ENCODE measurements at regions not wholly inside any gene's neighbourhood (a gene's known extent, or its start where the extent isn't known, plus 50 kb on each side); places are given as distances from the start of the nearest gene placed in this dataset.
"Not testable (repeated sequence)": the region's sequence is repeated elsewhere in the genome, so short reads cannot be mapped to it uniquely, and the experiment has no call there.

DNA sequence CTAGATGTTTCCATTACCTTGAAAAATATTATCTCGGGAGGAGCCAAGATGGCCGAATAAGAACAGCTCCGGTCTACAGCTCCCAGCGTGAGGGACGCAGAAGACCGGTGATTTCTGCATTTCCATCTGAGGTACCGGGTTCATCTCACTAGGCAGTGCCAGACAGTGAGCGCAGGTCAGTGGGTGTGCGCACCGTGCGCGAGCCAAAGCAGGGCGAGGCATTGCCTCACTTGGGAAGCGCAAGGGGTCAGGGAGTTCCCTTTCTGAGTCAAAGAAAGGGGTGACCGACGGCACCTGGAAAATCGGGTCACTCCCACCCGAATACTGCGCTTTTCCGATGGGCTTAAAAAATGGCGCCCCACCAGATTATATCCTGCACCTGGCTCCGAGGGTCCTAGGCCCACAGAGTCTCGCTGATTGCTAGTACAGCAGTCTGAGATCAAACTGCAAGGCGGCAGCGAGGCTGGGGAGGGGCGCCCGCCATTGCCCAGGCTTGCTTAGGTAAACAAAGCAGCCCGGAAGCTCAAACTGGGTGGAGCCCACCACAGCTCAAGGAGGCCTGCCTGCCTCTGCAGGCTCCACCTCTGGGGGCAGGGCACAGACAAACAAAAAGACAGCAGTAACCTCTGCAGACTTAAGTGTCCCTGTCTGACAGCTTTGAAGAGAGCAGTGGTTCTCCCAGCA lies 367.8 kb downstream of the NR2F1-AS1 start:
- not testable (repeated sequence) for DNase-seq

DNA sequence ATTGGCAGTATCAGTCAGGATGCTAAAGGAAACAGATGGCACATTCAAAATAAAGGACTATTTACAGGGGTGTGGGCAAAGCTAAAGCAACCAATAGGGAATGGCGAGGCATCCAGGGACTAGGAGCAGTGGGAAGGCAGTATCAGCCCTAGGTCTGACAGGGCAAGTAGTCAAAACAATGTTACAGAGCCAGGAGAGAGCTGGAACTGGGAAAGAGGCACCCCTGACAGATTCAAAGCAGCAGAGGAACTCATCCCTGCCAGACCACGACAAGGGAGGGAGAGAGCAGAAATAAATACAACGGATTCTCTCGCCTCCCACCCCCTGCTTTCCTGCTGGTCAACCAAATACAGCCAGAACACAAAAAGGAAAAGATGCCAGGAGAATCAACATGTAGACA lies 371.5 kb downstream of the NR2F1-AS1 start:
- DNase-seq, result no peak

DNA sequence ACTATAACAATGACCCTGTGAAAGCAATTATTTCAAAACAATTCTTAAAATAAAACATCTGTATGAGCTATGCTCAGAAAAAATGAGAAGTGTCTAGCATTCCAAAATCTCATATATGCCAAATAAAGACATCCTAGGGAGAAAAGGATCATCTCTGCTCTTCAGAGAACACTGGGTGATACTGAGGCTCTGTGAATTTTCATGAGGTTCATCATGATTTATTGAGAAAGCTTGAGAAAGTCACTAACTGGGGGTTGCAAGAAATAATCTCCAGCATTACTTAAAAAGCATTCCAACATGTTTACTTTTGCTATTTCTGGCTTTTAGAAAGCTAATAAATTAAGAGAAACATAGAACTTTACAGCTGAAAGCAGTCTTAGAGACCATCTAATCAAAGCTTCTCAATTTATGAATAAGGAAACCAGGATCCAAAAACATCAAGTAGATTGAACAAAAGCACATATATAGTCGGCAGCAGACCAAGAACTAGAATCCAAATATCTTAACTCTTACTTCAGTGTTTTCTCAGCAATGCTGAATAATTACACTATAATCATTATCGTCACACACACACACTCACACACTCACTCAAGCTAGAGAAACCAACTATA lies 372.8 kb downstream of the NR2F1-AS1 start:
- no peak for DNase-seq

DNA sequence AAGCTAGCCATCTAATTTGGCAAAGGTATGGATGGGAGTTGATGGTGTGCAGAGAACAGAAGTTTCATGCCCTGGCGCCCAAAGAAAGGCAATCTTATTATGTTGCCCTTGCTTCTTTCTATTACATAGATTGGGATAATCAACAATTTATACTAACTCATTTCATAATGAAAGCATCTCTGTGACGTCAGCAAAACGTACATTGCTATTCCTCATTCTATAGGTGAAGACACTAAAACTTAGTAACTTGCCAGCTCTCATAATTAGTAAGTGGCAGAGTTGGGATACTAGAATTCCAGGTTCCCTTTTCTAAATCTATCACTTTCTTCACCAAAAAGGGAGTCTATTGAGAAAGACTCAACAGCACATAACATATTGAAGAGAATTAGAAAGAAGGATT lies 374.8 kb downstream of the NR2F1-AS1 start:
- no peak for DNase-seq

DNA sequence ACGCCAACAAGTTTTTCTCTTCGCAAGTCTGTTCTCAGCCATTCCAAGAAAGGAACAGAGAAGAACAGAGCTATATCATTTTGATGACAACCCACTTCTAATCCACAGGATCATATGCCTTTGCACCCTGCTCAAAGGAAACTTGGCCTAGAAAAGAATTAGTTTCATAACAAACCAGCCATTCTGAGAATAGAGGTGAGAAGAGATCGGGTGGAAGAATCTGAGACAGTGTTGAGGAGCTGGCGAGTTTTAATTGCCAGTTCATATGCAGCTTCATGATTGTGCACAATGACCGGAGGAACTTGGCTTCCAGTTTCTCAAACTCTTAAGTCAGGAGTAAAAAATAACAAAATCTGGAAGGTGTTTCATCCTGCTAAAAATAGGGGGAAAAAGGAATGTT lies 380.0 kb downstream of the NR2F1-AS1 start:
- DNase-seq, result no peak

DNA sequence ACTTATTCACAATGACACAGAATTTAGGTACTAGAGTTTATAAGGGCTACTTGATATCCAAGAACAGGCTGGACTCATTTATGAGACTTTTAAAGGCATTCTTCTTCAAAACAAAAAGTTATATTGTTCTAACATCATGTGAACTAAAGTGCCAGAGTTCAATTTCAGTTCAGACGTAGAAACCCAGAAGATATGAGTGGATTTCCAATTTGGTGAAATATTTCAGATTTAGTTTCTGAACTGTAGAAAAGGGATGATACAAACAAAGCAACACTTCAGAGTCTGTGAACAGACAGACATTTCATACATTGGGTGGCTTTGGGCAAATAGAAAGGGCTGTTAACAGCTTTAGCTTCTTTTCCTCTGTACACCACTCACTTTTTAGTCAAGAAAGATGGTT lies 384.0 kb downstream of the NR2F1-AS1 start:
- no peak for DNase-seq

DNA sequence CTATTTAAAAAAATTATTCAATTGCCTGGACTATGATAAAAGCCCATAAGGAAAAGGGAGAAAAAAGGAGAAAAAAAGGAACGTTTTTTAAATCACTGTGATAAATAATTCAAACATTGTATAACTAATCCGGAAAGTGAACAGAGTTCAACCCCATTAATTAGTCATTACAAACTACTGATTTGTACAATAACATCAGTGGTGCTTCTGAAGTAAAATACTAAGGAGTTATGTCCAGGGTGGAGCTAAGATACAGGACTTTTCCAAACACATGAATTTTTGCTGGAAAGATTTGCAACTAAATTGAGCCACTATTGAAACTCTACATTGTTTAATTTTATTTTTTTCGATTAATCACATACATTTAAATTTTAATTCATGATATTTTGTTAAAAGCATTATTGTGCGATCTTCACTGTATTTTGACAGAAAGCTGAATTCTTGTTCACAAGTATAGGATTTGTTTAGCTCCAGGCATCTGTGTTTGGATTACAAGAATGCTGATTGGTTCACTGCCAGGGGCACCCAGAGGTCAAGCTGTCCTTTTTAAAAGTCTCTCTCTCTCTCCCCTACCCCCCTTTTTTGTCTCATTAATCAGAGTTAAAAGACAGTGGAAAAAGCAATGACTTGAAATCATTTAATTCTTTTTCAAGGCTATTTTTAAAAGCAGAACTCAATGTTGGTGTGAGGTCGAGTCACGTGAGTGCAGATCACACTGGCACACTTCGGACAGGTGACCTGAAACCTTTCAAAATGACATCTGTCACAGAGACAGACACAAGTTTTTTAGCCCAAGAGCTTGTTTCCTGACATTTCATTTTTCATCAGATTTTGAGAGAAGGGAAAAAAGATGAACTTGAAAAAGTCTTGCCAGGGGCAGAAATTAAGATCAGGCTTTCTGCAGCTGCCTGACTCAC lies 387.3 kb downstream of the NR2F1-AS1 start:
- DNase-seq, result no peak

DNA sequence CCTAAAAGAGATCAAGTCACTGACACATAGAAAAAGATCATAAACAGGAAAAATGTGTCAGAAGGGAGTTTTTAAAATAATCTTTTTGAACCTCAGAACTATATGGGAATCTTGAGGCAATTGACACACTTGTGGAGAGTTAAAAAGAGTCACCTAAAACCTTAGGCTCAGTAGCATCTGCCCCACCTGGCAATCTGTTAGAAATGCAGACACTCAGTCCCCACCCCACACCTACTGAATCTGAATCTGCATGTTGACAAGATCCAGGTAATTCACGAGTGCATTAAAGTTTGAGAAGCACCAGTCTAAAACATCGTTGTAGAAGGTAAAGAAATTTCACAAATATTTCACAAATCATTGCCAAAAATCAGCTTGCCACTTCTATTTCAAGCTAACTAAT lies 388.3 kb downstream of the NR2F1-AS1 start:
- DNase-seq, result no peak

DNA sequence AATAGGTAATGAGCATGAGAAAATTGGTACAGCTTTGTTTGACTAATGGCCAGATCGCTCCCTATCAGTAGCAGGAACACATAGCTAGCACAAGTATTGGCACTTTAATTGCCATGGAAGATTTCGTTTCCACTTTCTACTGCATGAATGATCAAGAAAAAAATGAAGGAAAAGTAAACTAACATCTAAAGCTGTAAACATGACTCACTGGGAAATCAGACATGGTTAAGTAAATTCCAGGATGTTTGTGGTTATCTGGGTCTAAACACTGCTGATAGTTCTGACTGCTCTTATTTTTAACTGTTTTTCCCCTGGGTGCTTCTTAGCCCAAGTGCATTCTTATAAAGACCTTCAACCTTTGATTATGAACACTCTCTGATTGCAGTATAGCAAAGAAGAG lies 388.9 kb downstream of the NR2F1-AS1 start:
- no peak for DNase-seq

DNA sequence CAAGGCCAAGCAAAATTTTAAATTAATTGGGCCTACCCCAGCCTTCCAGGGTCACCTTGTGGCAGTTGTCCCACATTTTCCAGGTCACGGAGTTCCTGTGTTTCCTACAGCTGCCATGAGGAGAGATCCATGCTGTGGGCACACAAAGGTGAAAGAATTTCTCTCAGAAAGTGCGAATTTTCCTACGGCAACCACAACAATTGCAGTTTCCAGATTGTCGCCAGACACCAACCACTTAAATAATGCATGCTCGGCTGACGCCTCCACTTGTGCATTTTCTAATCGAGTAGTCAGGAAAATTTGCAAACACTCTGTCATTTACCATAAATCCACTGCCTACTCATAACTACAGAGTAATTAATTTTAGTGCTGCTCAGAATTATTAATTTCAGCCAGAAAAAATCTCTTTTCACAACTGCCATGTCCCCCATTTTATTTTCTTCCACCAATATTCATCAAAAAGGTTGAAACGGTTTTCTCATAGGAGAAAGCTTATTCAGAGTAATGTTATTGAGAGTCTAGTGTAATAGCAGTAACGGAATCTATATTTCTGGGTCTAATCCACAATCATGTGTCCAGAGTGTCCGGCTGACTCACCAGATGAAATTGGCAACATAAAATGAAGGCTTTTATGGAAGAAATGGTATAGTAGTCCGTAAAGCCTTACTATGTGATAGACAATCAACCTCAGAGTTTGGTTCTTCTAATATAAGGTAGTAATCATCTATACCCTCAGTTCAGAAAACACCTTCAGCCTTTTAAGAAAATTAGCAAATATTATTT lies 389.8 kb downstream of the NR2F1-AS1 start:
- no peak for DNase-seq

DNA sequence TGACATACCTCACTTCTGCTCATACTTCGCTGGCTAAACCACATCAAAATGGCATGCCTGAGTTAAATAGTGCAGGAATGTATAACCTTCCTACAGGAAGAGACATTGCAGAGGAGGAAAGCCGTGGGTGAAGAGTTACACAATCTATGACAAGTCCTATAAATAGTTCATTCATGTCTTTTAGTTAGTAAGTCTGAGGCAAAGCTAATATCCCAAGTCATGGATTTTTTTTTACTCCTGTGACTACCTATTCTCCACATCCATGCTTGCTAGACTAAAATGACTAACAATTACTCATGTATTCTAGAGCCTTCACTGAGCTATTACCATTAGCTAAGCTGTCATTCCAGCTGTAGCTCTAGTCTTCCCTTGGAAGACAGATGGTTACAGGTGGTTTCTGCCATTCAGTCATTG lies 391.3 kb downstream of the NR2F1-AS1 start:
- no peak for DNase-seq

DNA sequence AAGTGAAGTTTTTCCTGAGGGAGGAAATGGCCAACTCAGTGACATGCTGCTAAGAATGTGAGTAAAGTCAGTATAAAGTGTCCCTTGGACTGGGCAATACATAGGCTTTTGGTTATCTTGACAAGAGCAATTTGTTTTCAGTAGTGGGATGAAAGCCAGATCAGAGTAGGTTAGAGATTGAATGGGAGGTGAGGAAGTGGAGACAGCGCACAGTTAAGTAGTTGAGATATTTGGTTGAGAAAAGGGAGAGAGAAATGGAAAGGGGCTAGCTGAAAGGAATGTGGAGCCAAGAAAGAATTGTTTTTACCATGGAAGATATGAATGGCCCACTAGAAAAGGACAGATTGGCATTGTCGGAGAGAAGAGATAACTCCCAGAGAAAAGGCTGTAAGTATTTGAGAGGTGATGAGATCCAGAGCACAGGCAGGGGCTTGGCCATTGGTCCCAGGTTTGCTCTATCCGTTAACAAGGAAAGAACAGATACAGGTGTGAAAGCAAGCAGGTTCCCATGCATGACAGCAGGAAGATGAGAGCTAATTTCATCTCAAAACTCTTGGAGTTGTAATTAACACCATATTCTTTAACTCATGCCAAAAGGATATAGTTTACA lies 392.0 kb downstream of the NR2F1-AS1 start:
- DNase-seq, result no peak

DNA sequence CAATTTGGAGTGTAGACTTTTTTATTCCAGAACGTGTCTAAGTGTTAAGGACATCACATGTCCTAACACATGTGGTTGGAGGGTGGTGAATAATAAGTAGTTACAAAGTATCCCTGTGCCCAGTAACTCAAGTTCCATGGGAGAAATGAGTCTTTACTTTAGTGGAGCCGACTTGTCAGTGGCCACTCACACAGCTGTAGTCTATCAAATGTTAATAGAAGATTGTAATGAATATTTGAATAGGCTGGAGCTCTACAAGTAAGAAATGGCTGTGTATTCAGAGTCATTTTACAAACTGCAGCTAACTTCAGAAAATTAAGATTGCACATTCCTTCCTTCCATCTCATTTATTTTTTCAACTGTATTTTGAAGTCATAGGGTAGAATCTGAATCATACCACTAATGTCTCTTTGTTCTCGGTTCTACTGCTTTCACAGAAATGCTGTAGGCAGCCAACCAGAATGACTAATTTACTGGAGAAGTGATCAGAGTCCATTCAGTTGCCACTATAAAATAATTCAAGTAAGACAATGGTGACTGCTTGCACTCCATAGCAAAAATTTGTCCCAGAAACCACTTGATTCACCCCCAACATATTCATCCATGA lies 394.8 kb downstream of the NR2F1-AS1 start:
- no peak for DNase-seq

DNA sequence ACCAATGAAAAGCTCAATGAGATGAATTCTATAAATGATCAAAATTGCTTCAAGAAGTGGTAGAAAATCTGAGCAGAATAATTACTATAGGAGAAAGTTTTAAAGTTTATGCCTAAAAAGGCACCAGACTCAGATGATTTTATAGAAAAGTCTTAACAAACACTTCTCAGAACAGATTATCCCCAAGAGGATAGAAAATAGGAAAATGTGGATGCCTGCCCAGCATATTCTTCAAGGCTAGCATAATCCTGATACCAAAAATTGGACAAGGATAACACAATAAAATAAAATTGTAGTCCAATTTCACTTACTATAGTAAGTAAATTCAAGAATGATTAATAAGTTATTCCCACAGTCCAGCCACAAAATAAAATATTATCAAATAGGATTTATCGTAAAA lies 397.0 kb downstream of the NR2F1-AS1 start:
- no peak for DNase-seq

DNA sequence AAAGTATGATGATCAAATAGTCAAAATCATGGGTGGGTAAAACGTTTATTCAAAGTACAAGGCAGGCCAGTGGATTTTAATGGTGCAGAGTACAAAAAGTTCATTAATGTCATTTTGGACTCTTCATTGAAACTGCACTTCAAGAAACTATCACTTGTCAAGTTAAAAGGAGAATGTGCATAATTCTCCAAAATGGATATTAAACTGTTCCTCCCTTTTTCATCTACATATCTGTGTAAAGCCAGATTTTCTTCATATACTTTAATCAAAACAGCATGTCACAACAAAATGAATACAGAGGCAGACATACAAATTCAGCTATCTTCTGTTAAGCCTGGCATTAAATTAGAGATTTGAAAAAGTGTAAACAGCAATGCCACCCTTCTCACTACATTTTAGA lies 401.6 kb downstream of the NR2F1-AS1 start:
- DNase-seq, result no peak

DNA sequence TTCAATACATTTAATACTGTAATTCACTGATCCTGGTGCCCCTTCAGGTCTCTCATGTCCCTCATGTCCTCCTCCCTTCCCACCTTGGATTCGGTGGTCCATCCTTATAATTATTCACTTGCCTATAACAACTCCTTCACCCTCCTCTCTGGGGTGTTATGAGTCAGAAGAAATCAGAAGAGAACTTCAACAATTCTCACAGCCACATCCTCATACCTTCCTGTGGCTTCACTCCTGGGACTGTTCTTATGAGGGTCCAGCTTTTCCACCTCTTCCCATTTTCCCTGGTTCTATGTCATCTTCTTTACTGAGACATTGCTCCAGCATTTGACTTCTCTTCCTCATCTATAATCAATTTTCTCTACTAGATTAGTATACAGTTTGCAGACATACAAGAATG lies 406.1 kb downstream of the NR2F1-AS1 start:
- no peak for DNase-seq

DNA sequence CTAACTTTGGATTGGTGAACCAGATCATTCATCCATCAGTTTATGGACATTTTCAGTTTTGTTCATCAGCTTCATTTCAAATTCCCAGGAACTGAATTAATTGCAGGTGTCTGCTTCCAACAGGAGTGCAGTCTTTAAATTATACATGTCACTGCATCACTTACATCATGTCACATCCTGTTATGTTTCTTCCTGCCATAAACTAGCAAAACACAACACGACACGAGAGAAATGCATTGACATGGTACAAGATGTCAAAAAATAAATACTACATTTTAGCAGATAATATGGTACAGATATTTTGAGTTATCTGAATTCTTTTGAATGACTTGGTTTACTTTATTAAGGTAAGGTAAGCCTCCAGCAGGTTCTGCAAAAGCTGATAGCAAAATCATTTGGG lies 415.5 kb downstream of the NR2F1-AS1 start:
- no peak for DNase-seq

DNA sequence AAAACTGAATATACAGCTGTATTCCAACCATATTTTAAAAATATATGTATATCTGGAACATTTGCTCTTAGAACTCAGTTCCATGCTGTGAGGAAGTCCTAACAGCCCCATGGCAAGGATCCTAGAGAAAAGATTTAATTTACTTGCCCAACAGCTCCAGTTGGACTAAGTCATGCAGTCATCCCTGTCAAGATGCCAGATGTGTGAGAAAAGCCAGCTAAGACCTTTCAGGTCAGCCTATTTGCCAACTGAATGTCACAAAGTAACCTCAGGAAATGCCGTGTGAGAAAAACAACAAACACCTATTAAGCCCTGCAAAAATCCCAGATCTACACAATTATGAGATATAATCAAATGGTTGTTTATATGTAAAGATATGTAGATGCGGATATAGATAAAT lies 416.3 kb downstream of the NR2F1-AS1 start:
- no peak for DNase-seq

DNA sequence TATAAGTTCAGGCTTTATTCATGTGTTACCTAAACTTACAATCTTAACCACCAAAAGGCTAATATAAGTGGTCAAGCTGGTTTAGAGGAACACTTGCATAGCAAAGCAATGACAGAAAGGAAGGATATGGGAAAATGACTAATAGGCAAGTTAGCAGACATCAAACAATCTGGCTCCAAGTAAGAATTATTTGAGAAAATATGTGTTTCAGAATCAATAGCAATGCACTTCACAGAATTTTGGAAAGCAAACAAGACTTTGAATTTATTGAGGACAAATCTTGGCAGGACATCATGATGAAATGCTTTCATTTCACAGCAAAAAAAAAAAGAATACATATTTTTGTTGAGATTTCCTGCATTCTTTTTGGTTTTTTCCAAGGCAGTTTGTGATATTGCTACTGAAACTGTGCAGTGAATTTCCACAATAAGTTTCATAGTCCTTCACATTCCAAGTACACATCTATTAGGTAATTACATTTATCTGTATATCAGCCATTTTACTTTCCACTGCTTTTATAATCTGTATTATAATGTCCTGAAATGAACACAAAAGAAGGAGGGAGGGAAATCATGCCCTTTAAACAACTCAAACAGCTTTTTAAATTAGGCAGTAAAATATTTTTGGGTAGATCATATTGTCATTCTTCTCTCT lies 417.9 kb downstream of the NR2F1-AS1 start:
- no peak for DNase-seq

DNA sequence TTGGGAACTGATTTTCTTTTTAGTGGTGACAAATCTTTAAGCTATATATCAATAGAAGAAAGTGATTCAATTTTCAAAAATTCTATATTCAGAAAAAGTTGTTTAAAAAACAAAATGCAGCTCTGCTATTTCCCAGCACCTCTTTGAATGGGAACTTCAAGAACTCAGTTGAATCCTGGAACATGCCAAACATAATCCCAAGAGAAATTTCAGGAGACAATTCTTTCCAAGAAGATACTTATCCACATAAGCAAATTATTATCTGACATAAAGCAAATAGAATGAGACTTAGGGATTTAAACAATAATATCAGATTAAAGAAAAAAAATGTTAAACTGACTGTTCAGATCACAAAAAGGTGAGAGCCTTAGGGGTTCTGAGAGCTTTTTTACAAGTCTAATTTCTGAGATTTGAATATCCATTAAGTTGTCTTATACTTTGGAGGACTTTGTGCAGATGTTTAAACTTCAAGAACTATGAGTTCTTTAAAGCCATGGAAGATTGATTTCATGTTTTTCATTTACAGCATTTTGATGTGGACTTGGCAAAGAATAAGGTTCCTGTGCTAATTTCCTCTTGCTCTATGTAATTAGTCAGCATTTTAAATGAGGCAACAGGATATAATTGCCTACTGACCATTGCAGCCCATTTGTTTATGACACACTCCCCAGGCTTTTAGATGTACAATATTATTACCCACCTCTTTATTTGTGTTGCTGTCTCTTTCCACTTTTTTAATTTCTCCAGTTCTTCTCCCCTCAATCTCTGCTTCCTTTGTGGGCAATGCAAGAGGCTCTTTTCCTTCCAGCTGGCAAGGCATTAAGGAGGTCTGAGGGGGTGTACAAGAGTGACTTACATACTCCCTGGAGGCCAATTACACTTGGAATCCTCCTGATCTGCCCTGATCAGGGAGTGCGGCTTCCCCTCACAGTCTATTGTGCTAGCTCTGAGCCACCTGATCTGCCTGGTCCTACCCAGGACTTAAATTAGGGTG lies 419.1 kb downstream of the NR2F1-AS1 start:
- DNase-seq, result no peak
